Kidney (tissue), 13 donors: ENCODE measurements at regions not wholly inside any gene's neighbourhood (a gene's known extent, or its start where the extent isn't known, plus 50 kb on each side); places are given as distances from the start of the nearest gene placed in this dataset.

ENCODE experiments used
- DNase-seq, 5 donors: peaks; one replicate each; pipeline ENCODE4 v3.0.0-alpha.2; 2013 to 2020
- FAIRE-seq: peaks from 2 replicates; lab custom pipeline; 2012; peaks lifted over from hg19 to GRCh38; lab: Jason Lieb, UNC
- H3K27ac ChIP-seq, 2 donors: one replicate each; pipeline ENCODE4 v1.7.0; 2013; ENCODE audit warnings: low read depth in 2 of 2, low read length in 2 of 2, inconsistent platforms in 1 of 2
- H3K27me3 ChIP-seq: one replicate; pipeline ENCODE4 v1.7.1; 2013; ENCODE audit warnings: low read length, inconsistent platforms; ENCODE audit not compliant: control insufficient read depth, insufficient read depth
- H3K36me3 ChIP-seq, 3 donors: one replicate each; pipeline versions ENCODE4 v1.7.0 to v1.7.1; 2013; ENCODE audit warnings: low read length in 3 of 3, control low read depth in 1 of 3, inconsistent platforms in 1 of 3; ENCODE audit not compliant: insufficient read depth in 3 of 3, control insufficient read depth in 2 of 3
- H3K4me1 ChIP-seq, 3 donors: one replicate each; pipeline versions ENCODE4 v1.7.0 to v1.7.1; 2013; ENCODE audit warnings: low read length in 3 of 3, inconsistent platforms in 1 of 3, low read depth in 1 of 3; ENCODE audit not compliant: control insufficient read depth in 2 of 3, insufficient read depth in 2 of 3
- H3K4me3 ChIP-seq, 3 donors: one replicate each; pipeline versions ENCODE4 v1.7.0 to v1.8.1; 2013; ENCODE audit warnings: low read length in 3 of 3, control low read depth in 1 of 3, inconsistent platforms in 1 of 3
- H3K9ac ChIP-seq, 3 donors: one replicate each; pipeline versions ENCODE4 v1.7.0 to v1.7.1; 2013; ENCODE audit warnings: low read length in 3 of 3, control low read depth in 1 of 3, inconsistent platforms in 1 of 3
- H3K9me3 ChIP-seq, 3 donors: one replicate each; pipeline versions ENCODE4 v1.7.0 to v1.7.1; 2013; ENCODE audit warnings: low read length in 3 of 3, control low read depth in 1 of 3, inconsistent platforms in 1 of 3; ENCODE audit not compliant: control insufficient read depth in 2 of 3, insufficient read depth in 1 of 3
- intact Hi-C: fragments of 100-400 bp; cut with DNase I; formaldehyde crosslinking; loops from one replicate; pipeline ENCODE4 v1.11.1; 2022
- TF ChIP-seq, protein P1 (sequence below): IDR thresholded peaks from 3 replicates; pipeline ENCODE4 v1.5.1; 2012; ENCODE audit warnings: mild to moderate bottlenecking, moderate library complexity, borderline replicate concordance; ENCODE audit not compliant: insufficient read depth; ENCODE audit errors: extremely low read depth
- donor health status: control.
- donor health status: control.
- donor health status: control.
- donor health status: control.
- donor health status: control.
- donor health status: DM: yes; HTN: yes; CAD: no.
- donor health status: Normal renal cell carcinoma (clear cell type).

DNA sequence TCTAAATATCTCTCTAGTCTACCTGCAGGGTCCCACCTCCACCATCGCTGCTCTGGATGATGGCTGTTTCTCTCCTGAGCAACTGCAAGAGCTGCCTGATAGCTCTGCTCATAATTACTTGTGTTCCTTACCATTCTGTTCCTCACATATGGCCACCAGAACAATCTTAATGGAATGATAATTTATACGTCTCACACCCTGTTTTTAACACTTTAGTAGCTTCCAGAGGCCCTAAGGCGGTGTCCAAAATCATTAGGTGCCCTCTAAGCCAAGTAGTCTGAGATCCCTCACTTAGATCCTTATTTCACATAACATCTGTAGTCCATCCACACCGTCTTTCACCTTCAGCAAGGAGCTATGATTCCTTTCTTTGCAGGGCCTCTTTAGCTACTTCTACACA lies 373.3 kb downstream of the GBE1 start:
- Histone ChIP-seq H3K27me3 (no peaks in the 10 kb centered on the region), H3K9ac (no peak overlapping the region), H3K36me3 (no peaks in the 10 kb centered on the region), H3K9me3 (no peaks in the 10 kb centered on the region), H3K4me1 (no peaks in the 10 kb centered on the region), H3K4me3 (no peak overlapping the region), H3K27ac (no peak overlapping the region)
- TF ChIP-seq, protein P1, sequence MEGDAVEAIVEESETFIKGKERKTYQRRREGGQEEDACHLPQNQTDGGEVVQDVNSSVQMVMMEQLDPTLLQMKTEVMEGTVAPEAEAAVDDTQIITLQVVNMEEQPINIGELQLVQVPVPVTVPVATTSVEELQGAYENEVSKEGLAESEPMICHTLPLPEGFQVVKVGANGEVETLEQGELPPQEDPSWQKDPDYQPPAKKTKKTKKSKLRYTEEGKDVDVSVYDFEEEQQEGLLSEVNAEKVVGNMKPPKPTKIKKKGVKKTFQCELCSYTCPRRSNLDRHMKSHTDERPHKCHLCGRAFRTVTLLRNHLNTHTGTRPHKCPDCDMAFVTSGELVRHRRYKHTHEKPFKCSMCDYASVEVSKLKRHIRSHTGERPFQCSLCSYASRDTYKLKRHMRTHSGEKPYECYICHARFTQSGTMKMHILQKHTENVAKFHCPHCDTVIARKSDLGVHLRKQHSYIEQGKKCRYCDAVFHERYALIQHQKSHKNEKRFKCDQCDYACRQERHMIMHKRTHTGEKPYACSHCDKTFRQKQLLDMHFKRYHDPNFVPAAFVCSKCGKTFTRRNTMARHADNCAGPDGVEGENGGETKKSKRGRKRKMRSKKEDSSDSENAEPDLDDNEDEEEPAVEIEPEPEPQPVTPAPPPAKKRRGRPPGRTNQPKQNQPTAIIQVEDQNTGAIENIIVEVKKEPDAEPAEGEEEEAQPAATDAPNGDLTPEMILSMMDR, result no peak
- FAIRE-seq (no peak), DNase-seq (no peak)
- intact Hi-C loops, result no loop called here

DNA sequence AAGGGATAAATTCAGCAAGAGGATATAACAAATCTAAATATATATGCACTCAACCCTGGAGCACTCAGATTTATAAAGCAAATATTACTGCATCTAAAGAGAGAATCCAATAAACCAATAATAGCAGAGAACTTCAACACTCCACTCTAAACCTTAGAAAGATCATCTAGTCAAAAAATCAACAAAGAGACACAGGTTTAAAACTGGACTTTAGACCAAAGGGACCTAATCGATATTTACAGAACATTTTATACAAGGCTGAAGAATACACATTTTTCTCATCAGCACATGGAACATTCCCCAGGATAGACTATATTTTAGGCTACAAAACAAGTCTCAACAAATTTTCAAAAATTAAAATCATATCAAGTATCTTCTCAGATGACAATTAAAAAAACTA lies 379.0 kb downstream of the GBE1 start:
- no peak for DNase-seq
- Histone ChIP-seq H3K27ac (no peak overlapping the region), H3K27me3 (no peaks in the 10 kb centered on the region), H3K9me3 (no peaks in the 10 kb centered on the region), H3K9ac (no peak overlapping the region), H3K4me1 (no peaks in the 10 kb centered on the region), H3K4me3 (no peak overlapping the region), H3K36me3 (no peaks in the 10 kb centered on the region)
- FAIRE-seq, result no peak
- intact Hi-C loops, result no loop called here
- TF ChIP-seq, protein P1, result no peak

DNA sequence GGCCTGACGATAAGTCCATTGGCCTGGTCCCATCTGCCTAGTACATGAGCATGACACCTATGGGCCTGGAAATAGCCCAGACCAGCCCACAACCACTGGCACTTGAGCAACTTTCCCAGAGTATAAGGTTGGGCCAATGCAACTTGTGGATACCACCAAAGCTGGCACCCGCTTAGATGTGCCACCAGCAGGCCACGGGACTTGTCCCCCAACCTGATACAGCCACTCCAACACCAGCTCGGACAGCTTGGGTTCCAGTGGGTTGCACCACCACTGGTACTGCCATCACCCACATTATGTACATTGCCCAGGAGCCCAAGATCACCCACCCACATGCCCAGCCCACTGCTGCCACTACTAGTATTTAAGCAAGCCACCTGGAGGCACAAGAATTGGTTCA lies 381.2 kb downstream of the GBE1 start:
- Histone ChIP-seq H3K4me3 (no peak overlapping the region), H3K27ac (no peak overlapping the region), H3K27me3 (no peaks in the 10 kb centered on the region), H3K4me1 (no peaks in the 10 kb centered on the region), H3K36me3 (no peaks in the 10 kb centered on the region), H3K9ac (no peak overlapping the region), H3K9me3 (no peaks in the 10 kb centered on the region)
- FAIRE-seq, result no peak
- intact Hi-C loops, result no loop called here
- DNase-seq, result no peak
- TF ChIP-seq, protein P1, result no peak
